ENCODE measurements at regions not wholly inside any gene's neighbourhood (a gene's known extent, or its start where the extent isn't known, plus 50 kb on each side); places are given as distances from the start of the nearest gene placed in this dataset.
"Not testable (repeated sequence)": the region's sequence is repeated elsewhere in the genome, so short reads cannot be mapped to it uniquely, and the experiment has no call there.

GRCh38 chr9:38127271-38127839, 58.3 kb upstream of the SHB start:
- Histone ChIP-seq H4K5ac (ENCODE audit: low read length) (no peak overlapping the region), H2BK120ac (ENCODE audit: low read depth, low read length) (no peak overlapping the region), H3K27ac (ENCODE audit: low read depth, low read length) (no peak overlapping the region), H3K79me1 (ENCODE audit: low read length) (no peaks in the 10 kb centered on the region), H3K4ac (ENCODE audit: low read depth, low read length) (no peak overlapping the region), H3K9ac (ENCODE audit: low read length) (no peak overlapping the region), H3K36me3 (ENCODE audit: control insufficient read depth, insufficient read depth, low read length) (no peaks in the 10 kb centered on the region), H3K23ac (ENCODE audit: low read length) (no peak overlapping the region), H3K4me2 (ENCODE audit: low read length) (no peak overlapping the region), H3K4me3 (ENCODE audit: low read length) (no peak overlapping the region), H2AK5ac (ENCODE audit: low read length) (no peak overlapping the region), H2BK15ac (replicated peaks; ENCODE audit: low read depth) (no peak overlapping the region), H4K8ac (ENCODE audit: low read depth, low read length) (no peak overlapping the region), H3K18ac (ENCODE audit: low read length) (no peak overlapping the region), H2BK5ac (ENCODE audit: low read length) (no peak overlapping the region), H3K79me2 (ENCODE audit: control insufficient read depth, insufficient read depth, low read length) (no peaks in the 10 kb centered on the region), H3K4me1 (ENCODE audit: control insufficient read depth, low read depth, low read length) (no peaks in the 10 kb centered on the region), H3K56ac (ENCODE audit: low read length) (no peak overlapping the region), H3K27me3 (ENCODE audit: insufficient read depth, low read length, poor library complexity) (no peaks in the 10 kb centered on the region)
- no CpG with 5 or more reads among the region's 6 CpGs for WGBS (ENCODE audit: extremely low coverage, insufficient coverage, low lambda C conversion rate)
- no peak for DNase-seq

GRCh38 chr9:38126730-38127129, 57.7 kb upstream of the SHB start:
- WGBS (ENCODE audit: extremely low coverage, insufficient coverage, low lambda C conversion rate): no CpG with 5 or more reads among the region's 6 CpGs
- H4K5ac ChIP-seq (ENCODE audit: low read length): no peak overlapping the region

DNA sequence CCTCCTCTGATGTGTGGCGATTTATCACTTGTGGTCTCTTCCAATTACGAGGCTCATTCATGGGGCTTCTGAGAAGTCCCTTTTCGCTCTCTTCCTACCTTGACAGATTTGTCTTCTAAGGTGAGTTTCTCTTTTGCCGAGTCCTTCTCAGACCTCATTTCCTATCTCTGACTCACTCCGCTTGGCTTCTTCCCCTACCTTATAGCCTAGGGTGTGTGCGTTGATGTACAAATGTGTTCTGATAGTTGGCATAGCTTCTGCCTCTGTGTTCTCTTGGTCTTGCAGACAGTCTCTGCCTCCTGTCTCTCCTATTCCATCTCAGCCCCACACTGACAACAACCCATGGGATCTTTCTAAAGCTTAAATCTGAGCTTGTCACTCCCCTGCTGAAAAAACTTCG, 56.9 kb upstream of the SHB start:
- no peak overlapping the region for H3K4me2 ChIP-seq (ENCODE audit: low read length)
- WGBS (ENCODE audit: extremely low coverage, insufficient coverage, low lambda C conversion rate): no CpG with 5 or more reads among the region's 7 CpGs
- no peaks in the 10 kb centered on the region for H3K27me3 ChIP-seq (ENCODE audit: insufficient read depth, low read length, poor library complexity)

More at GRCh38 chr9:38126730-38127129, 57.7 kb upstream of the SHB start:
- no peak overlapping the region for H4K8ac ChIP-seq (ENCODE audit: low read depth, low read length)
- H3K18ac ChIP-seq (ENCODE audit: low read length): no peak overlapping the region
- no peak for DNase-seq
- H3K27me3 ChIP-seq (ENCODE audit: insufficient read depth, low read length, poor library complexity): no peaks in the 10 kb centered on the region
- H2AK5ac ChIP-seq (ENCODE audit: low read length): no peak overlapping the region
- no peak overlapping the region for H3K56ac ChIP-seq (ENCODE audit: low read length)
- no peak overlapping the region for H3K4me3 ChIP-seq (ENCODE audit: low read length)
- no peak overlapping the region for H3K4me2 ChIP-seq (ENCODE audit: low read length)
- no peaks in the 10 kb centered on the region for H3K36me3 ChIP-seq (ENCODE audit: control insufficient read depth, insufficient read depth, low read length)
- no peak overlapping the region for H3K9ac ChIP-seq (ENCODE audit: low read length)
- no peak overlapping the region for H3K23ac ChIP-seq (ENCODE audit: low read length)
- no peak overlapping the region for H2BK15ac ChIP-seq (replicated peaks; ENCODE audit: low read depth)
- H3K4me1 ChIP-seq (ENCODE audit: control insufficient read depth, low read depth, low read length): no peaks in the 10 kb centered on the region
- no peak overlapping the region for H3K4ac ChIP-seq (ENCODE audit: low read depth, low read length)
- no peak overlapping the region for H3K27ac ChIP-seq (ENCODE audit: low read depth, low read length)
- H3K79me1 ChIP-seq (ENCODE audit: low read length): no peaks in the 10 kb centered on the region
- H2BK120ac ChIP-seq (ENCODE audit: low read depth, low read length): no peak overlapping the region
- H3K79me2 ChIP-seq (ENCODE audit: control insufficient read depth, insufficient read depth, low read length): no peaks in the 10 kb centered on the region
- H2BK5ac ChIP-seq (ENCODE audit: low read length): no peak overlapping the region

GRCh38 chr9:38123359-38123758, 54.3 kb upstream of the SHB start:
- H3K4ac ChIP-seq (ENCODE audit: low read depth, low read length); H3K56ac ChIP-seq (ENCODE audit: low read length); H3K79me2 ChIP-seq (ENCODE audit: control insufficient read depth, insufficient read depth, low read length); H2BK5ac ChIP-seq (ENCODE audit: low read length); H4K8ac ChIP-seq (ENCODE audit: low read depth, low read length); H4K5ac ChIP-seq (ENCODE audit: low read length); H3K18ac ChIP-seq (ENCODE audit: low read length); H3K79me1 ChIP-seq (ENCODE audit: low read length); H3K36me3 ChIP-seq (ENCODE audit: control insufficient read depth, insufficient read depth, low read length); H3K9ac ChIP-seq (ENCODE audit: low read length); H3K27me3 ChIP-seq (ENCODE audit: insufficient read depth, low read length, poor library complexity); H3K4me1 ChIP-seq (ENCODE audit: control insufficient read depth, low read depth, low read length); H2BK15ac ChIP-seq (replicated peaks; ENCODE audit: low read depth); H2AK5ac ChIP-seq (ENCODE audit: low read length); DNase-seq; H3K4me2 ChIP-seq (ENCODE audit: low read length); H3K4me3 ChIP-seq (ENCODE audit: low read length); H3K23ac ChIP-seq (ENCODE audit: low read length); H2BK120ac ChIP-seq (ENCODE audit: low read depth, low read length); H3K27ac ChIP-seq (ENCODE audit: low read depth, low read length): not testable (repeated sequence)
- no CpG with 5 or more reads among the region's 1 CpG for WGBS (ENCODE audit: extremely low coverage, insufficient coverage, low lambda C conversion rate)

More for the DNA sequence above, 56.9 kb upstream of the SHB start:
- DNase-seq: no peak
- Histone ChIP-seq H4K5ac (ENCODE audit: low read length) (no peak overlapping the region), H3K79me1 (ENCODE audit: low read length) (no peaks in the 10 kb centered on the region), H3K27ac (ENCODE audit: low read depth, low read length) (no peak overlapping the region), H3K4me3 (ENCODE audit: low read length) (no peak overlapping the region), H3K23ac (ENCODE audit: low read length) (no peak overlapping the region), H2AK5ac (ENCODE audit: low read length) (no peak overlapping the region), H3K36me3 (ENCODE audit: control insufficient read depth, insufficient read depth, low read length) (no peaks in the 10 kb centered on the region), H3K4me1 (ENCODE audit: control insufficient read depth, low read depth, low read length) (no peaks in the 10 kb centered on the region), H3K79me2 (ENCODE audit: control insufficient read depth, insufficient read depth, low read length) (no peaks in the 10 kb centered on the region), H3K56ac (ENCODE audit: low read length) (no peak overlapping the region), H2BK120ac (ENCODE audit: low read depth, low read length) (no peak overlapping the region), H3K9ac (ENCODE audit: low read length) (no peak overlapping the region), H2BK5ac (ENCODE audit: low read length) (no peak overlapping the region), H3K4ac (ENCODE audit: low read depth, low read length) (no peak overlapping the region), H4K8ac (ENCODE audit: low read depth, low read length) (no peak overlapping the region), H3K18ac (ENCODE audit: low read length) (no peak overlapping the region), H2BK15ac (replicated peaks; ENCODE audit: low read depth) (no peak overlapping the region)

GRCh38 chr9:38120961-38121360, 51.9 kb upstream of the SHB start:
- no peak overlapping the region for H3K56ac ChIP-seq (ENCODE audit: low read length)
- H3K4me3 ChIP-seq (ENCODE audit: low read length): no peak overlapping the region
- no peak overlapping the region for H3K27ac ChIP-seq (ENCODE audit: low read depth, low read length)

GRCh38 chr9:38119560-38120236, 50.7 kb upstream of the SHB start:
- H2AK5ac ChIP-seq (ENCODE audit: low read length): no peak overlapping the region
- H3K4me1 ChIP-seq (ENCODE audit: control insufficient read depth, low read depth, low read length): no peaks in the 10 kb centered on the region
- no peak overlapping the region for H4K5ac ChIP-seq (ENCODE audit: low read length)
- no peak overlapping the region for H3K4me2 ChIP-seq (ENCODE audit: low read length)
- no peak overlapping the region for H3K27ac ChIP-seq (ENCODE audit: low read depth, low read length)
- H3K79me1 ChIP-seq (ENCODE audit: low read length): no peaks in the 10 kb centered on the region
- H2BK15ac ChIP-seq (replicated peaks; ENCODE audit: low read depth): no peak overlapping the region
- no peak overlapping the region for H3K18ac ChIP-seq (ENCODE audit: low read length)
- WGBS (ENCODE audit: extremely low coverage, insufficient coverage, low lambda C conversion rate): no CpG with 5 or more reads among the region's 5 CpGs
- H3K27me3 ChIP-seq (ENCODE audit: insufficient read depth, low read length, poor library complexity): no peaks in the 10 kb centered on the region
- H3K56ac ChIP-seq (ENCODE audit: low read length): no peak overlapping the region
- DNase-seq: no peak
- no peak overlapping the region for H3K23ac ChIP-seq (ENCODE audit: low read length)
- H3K4me3 ChIP-seq (ENCODE audit: low read length): no peak overlapping the region
- H4K8ac ChIP-seq (ENCODE audit: low read depth, low read length): no peak overlapping the region
- H3K9ac ChIP-seq (ENCODE audit: low read length): no peak overlapping the region
- H3K36me3 ChIP-seq (ENCODE audit: control insufficient read depth, insufficient read depth, low read length): no peaks in the 10 kb centered on the region
- no peak overlapping the region for H2BK120ac ChIP-seq (ENCODE audit: low read depth, low read length)
- no peak overlapping the region for H2BK5ac ChIP-seq (ENCODE audit: low read length)
- no peak overlapping the region for H3K4ac ChIP-seq (ENCODE audit: low read depth, low read length)
- H3K79me2 ChIP-seq (ENCODE audit: control insufficient read depth, insufficient read depth, low read length): no peaks in the 10 kb centered on the region

More at GRCh38 chr9:38120961-38121360, 51.9 kb upstream of the SHB start:
- Histone ChIP-seq H4K8ac (ENCODE audit: low read depth, low read length) (no peak overlapping the region), H3K36me3 (ENCODE audit: control insufficient read depth, insufficient read depth, low read length) (no peaks in the 10 kb centered on the region), H3K18ac (ENCODE audit: low read length) (no peak overlapping the region), H3K4ac (ENCODE audit: low read depth, low read length) (no peak overlapping the region), H2BK15ac (replicated peaks; ENCODE audit: low read depth) (no peak overlapping the region), H3K79me1 (ENCODE audit: low read length) (no peaks in the 10 kb centered on the region), H3K4me2 (ENCODE audit: low read length) (no peak overlapping the region), H3K27me3 (ENCODE audit: insufficient read depth, low read length, poor library complexity) (no peaks in the 10 kb centered on the region), H2AK5ac (ENCODE audit: low read length) (no peak overlapping the region), H3K4me1 (ENCODE audit: control insufficient read depth, low read depth, low read length) (no peaks in the 10 kb centered on the region), H2BK5ac (ENCODE audit: low read length) (no peak overlapping the region), H2BK120ac (ENCODE audit: low read depth, low read length) (no peak overlapping the region), H3K23ac (ENCODE audit: low read length) (no peak overlapping the region), H3K79me2 (ENCODE audit: control insufficient read depth, insufficient read depth, low read length) (no peaks in the 10 kb centered on the region), H4K5ac (ENCODE audit: low read length) (no peak overlapping the region), H3K9ac (ENCODE audit: low read length) (no peak overlapping the region)
- WGBS (ENCODE audit: extremely low coverage, insufficient coverage, low lambda C conversion rate): no CpG with 5 or more reads among the region's 6 CpGs
- no peak for DNase-seq

Data from mesendoderm (in vitro differentiated cells).